Keratinocyte (primary cell): ENCODE measurements at regions not wholly inside any gene's neighbourhood (a gene's known extent, or its start where the extent isn't known, plus 50 kb on each side); places are given as distances from the start of the nearest gene placed in this dataset.

Experiments
- CTCF ChIP-seq, 3 experiments: IDR thresholded peaks in 1 of 3; conservative IDR thresholded peaks in 1 of 3; optimal IDR thresholded peaks in 1 of 3; 2 replicates in 2 of 3; 3 replicates in 1 of 3; pipeline versions ENCODE3 to v1.5.1; 2011; ENCODE audit warnings: low read length in 3 of 3, mild to moderate bottlenecking in 3 of 3, moderate library complexity in 2 of 3, control low read depth in 1 of 3, inconsistent platforms in 1 of 3; ENCODE audit not compliant: insufficient read depth in 2 of 3; ENCODE audit errors: extremely low read depth in 1 of 3
- EZH2 ChIP-seq: IDR thresholded peaks from one replicate; pipeline ENCODE4 v1.6.1; 2012; ENCODE audit warnings: inconsistent platforms, mild to moderate bottlenecking, low read length, moderate library complexity

GRCh38 chr2:88807237-88807962 is 115.9 kb downstream of the RPIA start:
- TF ChIP-seq CTCF (optimal IDR thresholded peaks at IDR 0.05 in 1 of 3, IDR thresholded peaks at IDR 0.05 in 1 of 3, conservative IDR thresholded peaks at IDR 0.05 in 1 of 3; ENCODE audit: extremely low read depth in 1 of 3, insufficient read depth in 2 of 3, low read length in 3 of 3) (no peak), EZH2 (no peak)
